ENCODE measurements at regions not wholly inside any gene's neighbourhood (a gene's known extent, or its start where the extent isn't known, plus 50 kb on each side); places are given as distances from the start of the nearest gene placed in this dataset.

DNA sequence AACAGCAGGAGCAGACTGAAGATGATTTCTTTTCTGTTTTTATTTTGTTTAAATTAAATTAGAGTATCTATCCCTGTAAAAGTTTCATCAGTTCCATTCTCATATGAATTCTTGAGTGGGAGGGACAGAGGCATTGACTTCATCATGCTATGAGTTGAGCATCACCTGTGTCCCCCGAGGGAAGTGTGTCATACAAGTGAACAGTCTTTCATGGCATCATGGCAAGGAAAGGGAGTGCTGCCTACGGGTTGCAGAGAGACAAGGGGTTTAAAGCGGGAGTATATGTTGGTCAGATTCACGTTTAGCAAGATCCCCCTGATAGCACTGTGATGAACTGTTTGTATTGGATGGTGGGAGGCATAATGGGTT, 52.7 kb upstream of the HIF1A start:
- 95 to 100% methylated on average over 3 to 4 of the region's 4 CpGs for WGBS, 2 experiments (ENCODE audit: insufficient coverage in 1 of 2, insufficient read length in 1 of 2)
- H3K36me3 Mint-ChIP-seq (ENCODE audit: low read depth): no peaks in the 10 kb centered on the region
- no peak overlapping the region for H3K4me3 Mint-ChIP-seq
- no peaks in the 10 kb centered on the region for H3K27me3 ChIP-seq (ENCODE audit: control insufficient read depth, insufficient read depth, low read length, poor library complexity, severe bottlenecking)
- no peaks in the 10 kb centered on the region for H3K27me3 Mint-ChIP-seq (ENCODE audit: insufficient read depth)
- no peaks in the 10 kb centered on the region for H3K4me1 Mint-ChIP-seq
- H3K4me1 ChIP-seq (ENCODE audit: control insufficient read depth, insufficient read depth, low read length): no peaks in the 10 kb centered on the region
- TF ChIP-seq, protein P1, sequence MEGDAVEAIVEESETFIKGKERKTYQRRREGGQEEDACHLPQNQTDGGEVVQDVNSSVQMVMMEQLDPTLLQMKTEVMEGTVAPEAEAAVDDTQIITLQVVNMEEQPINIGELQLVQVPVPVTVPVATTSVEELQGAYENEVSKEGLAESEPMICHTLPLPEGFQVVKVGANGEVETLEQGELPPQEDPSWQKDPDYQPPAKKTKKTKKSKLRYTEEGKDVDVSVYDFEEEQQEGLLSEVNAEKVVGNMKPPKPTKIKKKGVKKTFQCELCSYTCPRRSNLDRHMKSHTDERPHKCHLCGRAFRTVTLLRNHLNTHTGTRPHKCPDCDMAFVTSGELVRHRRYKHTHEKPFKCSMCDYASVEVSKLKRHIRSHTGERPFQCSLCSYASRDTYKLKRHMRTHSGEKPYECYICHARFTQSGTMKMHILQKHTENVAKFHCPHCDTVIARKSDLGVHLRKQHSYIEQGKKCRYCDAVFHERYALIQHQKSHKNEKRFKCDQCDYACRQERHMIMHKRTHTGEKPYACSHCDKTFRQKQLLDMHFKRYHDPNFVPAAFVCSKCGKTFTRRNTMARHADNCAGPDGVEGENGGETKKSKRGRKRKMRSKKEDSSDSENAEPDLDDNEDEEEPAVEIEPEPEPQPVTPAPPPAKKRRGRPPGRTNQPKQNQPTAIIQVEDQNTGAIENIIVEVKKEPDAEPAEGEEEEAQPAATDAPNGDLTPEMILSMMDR (conservative IDR thresholded peaks at IDR 0.05): no peak
- no peaks in the 10 kb centered on the region for H3K9me3 ChIP-seq (ENCODE audit: control insufficient read depth, low read length)
- H3K4me3 ChIP-seq (ENCODE audit: low read length): no peak overlapping the region
- H3K27ac ChIP-seq (ENCODE audit: low read depth, low read length): no peak overlapping the region
- H3K27ac Mint-ChIP-seq: no peak overlapping the region
- DNase-seq: no peak
- H3K9me3 Mint-ChIP-seq: no peaks in the 10 kb centered on the region
- no peaks in the 10 kb centered on the region for H3K36me3 ChIP-seq (ENCODE audit: control insufficient read depth, insufficient read depth, low read length)
- H3K9ac ChIP-seq (ENCODE audit: extremely low read depth, low read length, poor library complexity, severe bottlenecking): no peak overlapping the region

DNA sequence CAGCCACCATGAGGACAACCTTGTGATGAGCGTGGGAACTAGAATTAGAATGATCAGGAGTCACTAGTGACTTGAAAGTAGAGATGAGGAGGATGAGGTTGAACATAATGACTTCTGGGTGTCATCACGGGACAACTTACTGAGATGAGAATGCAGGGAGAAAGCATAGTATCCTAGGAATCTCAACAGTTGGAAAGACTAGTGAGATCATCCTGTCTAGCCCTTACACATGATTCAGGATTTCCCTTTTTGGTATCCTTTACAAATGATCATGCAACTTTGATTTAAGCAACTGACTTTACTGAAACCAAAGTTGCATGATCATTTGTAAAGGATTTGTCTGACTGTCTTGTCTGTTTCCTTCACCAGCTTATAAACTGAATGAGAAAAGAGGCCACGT, 51.8 kb upstream of the HIF1A start:
- H3K4me1 Mint-ChIP-seq: no peaks in the 10 kb centered on the region
- no peaks in the 10 kb centered on the region for H3K9me3 ChIP-seq (ENCODE audit: control insufficient read depth, low read length)
- no peak overlapping the region for H3K4me3 ChIP-seq (ENCODE audit: low read length)
- H3K36me3 Mint-ChIP-seq (ENCODE audit: low read depth): no peaks in the 10 kb centered on the region
- TF ChIP-seq, protein P1 (conservative IDR thresholded peaks at IDR 0.05): no peak
- 91 to 100% methylated on average over 2 to 3 of the region's 3 CpGs for WGBS, 2 experiments (ENCODE audit: insufficient coverage in 1 of 2, insufficient read length in 1 of 2)
- H3K27me3 ChIP-seq (ENCODE audit: control insufficient read depth, insufficient read depth, low read length, poor library complexity, severe bottlenecking): no peaks in the 10 kb centered on the region
- H3K27ac Mint-ChIP-seq: no peak overlapping the region
- no peaks in the 10 kb centered on the region for H3K36me3 ChIP-seq (ENCODE audit: control insufficient read depth, insufficient read depth, low read length)
- no peak overlapping the region for H3K27ac ChIP-seq (ENCODE audit: low read depth, low read length)
- H3K9me3 Mint-ChIP-seq: no peaks in the 10 kb centered on the region
- no peak overlapping the region for H3K4me3 Mint-ChIP-seq
- DNase-seq: no peak
- H3K9ac ChIP-seq (ENCODE audit: extremely low read depth, low read length, poor library complexity, severe bottlenecking): no peak overlapping the region
- no peaks in the 10 kb centered on the region for H3K27me3 Mint-ChIP-seq (ENCODE audit: insufficient read depth)
- no peaks in the 10 kb centered on the region for H3K4me1 ChIP-seq (ENCODE audit: control insufficient read depth, insufficient read depth, low read length)

DNA sequence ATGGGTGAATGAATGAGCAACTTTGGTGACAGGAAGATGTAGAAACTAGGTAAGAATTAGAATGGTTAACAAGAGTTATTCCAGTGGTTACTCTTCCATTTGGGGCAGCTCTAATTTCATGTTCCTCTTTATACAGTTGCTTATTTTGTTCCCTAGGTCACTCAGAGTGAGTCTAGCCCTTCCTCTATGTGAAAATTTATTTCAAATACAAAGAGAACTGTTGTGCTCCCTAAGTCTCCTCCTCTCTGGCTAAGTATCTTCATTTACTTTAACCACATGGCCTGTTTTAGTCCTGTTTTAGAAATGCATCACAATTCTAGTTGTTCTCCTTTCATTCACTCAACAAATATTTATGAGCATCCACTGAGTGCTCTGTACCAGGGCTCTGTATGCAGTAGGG, 51.1 kb upstream of the HIF1A start:
- Mint-ChIP-seq H3K27me3 (ENCODE audit: insufficient read depth) (no peaks in the 10 kb centered on the region), H3K4me3 (no peak overlapping the region), H3K4me1 (no peaks in the 10 kb centered on the region), H3K27ac (no peak overlapping the region), H3K9me3 (no peaks in the 10 kb centered on the region), H3K36me3 (ENCODE audit: low read depth) (no peaks in the 10 kb centered on the region)
- no peaks in the 10 kb centered on the region for H3K27me3 ChIP-seq (ENCODE audit: control insufficient read depth, insufficient read depth, low read length, poor library complexity, severe bottlenecking)
- TF ChIP-seq, protein P1 (conservative IDR thresholded peaks at IDR 0.05): no peak
- no peaks in the 10 kb centered on the region for H3K9me3 ChIP-seq (ENCODE audit: control insufficient read depth, low read length)
- no peak for DNase-seq
- H3K4me3 ChIP-seq (ENCODE audit: low read length): no peak overlapping the region
- H3K27ac ChIP-seq (ENCODE audit: low read depth, low read length): no peak overlapping the region
- no peaks in the 10 kb centered on the region for H3K4me1 ChIP-seq (ENCODE audit: control insufficient read depth, insufficient read depth, low read length)
- no peak overlapping the region for H3K9ac ChIP-seq (ENCODE audit: extremely low read depth, low read length, poor library complexity, severe bottlenecking)
- H3K36me3 ChIP-seq (ENCODE audit: control insufficient read depth, insufficient read depth, low read length): no peaks in the 10 kb centered on the region
